Activated T-helper 2 cell treated with anti-CD3 and anti-CD28 coated beads, Interferon-gamma antibody, Interleukin-2, Interleukin-4, amounts not matched to agents 10 μg/mL and 5 μg/mL and 100 μg/mL, durations not matched to agents 14 hours and 24 hours and 36 hours (primary cell): ENCODE measurements at regions not wholly inside any gene's neighbourhood (a gene's known extent, or its start where the extent isn't known, plus 50 kb on each side); places are given as distances from the start of the nearest gene placed in this dataset.
"Not testable (repeated sequence)": the region's sequence is repeated elsewhere in the genome, so short reads cannot be mapped to it uniquely, and the experiment has no call there.

ENCODE experiments used
- DNase-seq: peaks from one replicate; pipeline ENCODE4 v3.0.0; 2021; ENCODE audit warnings: low spot score
- H3K27ac Mint-ChIP-seq: one replicate; pipeline ENCODE4 v1.8.0; 2021; ENCODE audit warnings: mixed read lengths
- H3K27me3 Mint-ChIP-seq: one replicate; pipeline ENCODE4 v1.8.0; 2021; ENCODE audit warnings: low read depth, mixed read lengths
- H3K36me3 Mint-ChIP-seq: one replicate; pipeline ENCODE4 v1.8.0; 2021; ENCODE audit warnings: low read depth, mixed read lengths
- H3K4me1 Mint-ChIP-seq: one replicate; pipeline ENCODE4 v1.8.0; 2021; ENCODE audit warnings: low read depth, mixed read lengths
- H3K4me3 Mint-ChIP-seq: one replicate; pipeline ENCODE4 v1.8.0; 2021; ENCODE audit warnings: low read depth, mild to moderate bottlenecking, moderate library complexity, mixed read lengths
- H3K9me3 Mint-ChIP-seq: one replicate; pipeline ENCODE4 v1.8.0; 2021; ENCODE audit warnings: mixed read lengths
- intact Hi-C: fragments of 100-400 bp; cut with micrococcal nuclease; formaldehyde crosslinking; loops from one replicate; pipeline ENCODE4 v1.15.1; 2023

- Mint-ChIP-seq H3K4me1 (peaks cover 13% of the 10 kb centered on the region), H3K4me3 (no peak overlapping the region), H3K9me3 (no peaks in the 10 kb centered on the region), H3K27me3 (peaks cover 3% of the 10 kb centered on the region), H3K27ac (no peak overlapping the region), H3K36me3 (no peaks in the 10 kb centered on the region)
- intact Hi-C loops: loop anchor here (5.0 kb wide), 1 partner anchor 185 kb away; no protein-coding TSS in a partner anchor
- no peak for DNase-seq
Measured at GRCh38 chr12:28066879-28067278, 94.3 kb upstream of the PTHLH start.

- peaks cover 13% of the 10 kb centered on the region for H3K4me1 Mint-ChIP-seq
- no peak overlapping the region for H3K27ac Mint-ChIP-seq
- no peaks in the 10 kb centered on the region for H3K36me3 Mint-ChIP-seq
- DNase-seq: no peak
- peaks cover 2% of the 10 kb centered on the region for H3K27me3 Mint-ChIP-seq
- peaks cover 6% of the 10 kb centered on the region for H3K9me3 Mint-ChIP-seq
- intact Hi-C loops: loop anchor here (5.0 kb wide), 1 partner anchor 184 kb away; no protein-coding TSS in a partner anchor
- H3K4me3 Mint-ChIP-seq: no peak overlapping the region
Measured at GRCh38 chr12:28068467-28068866, 95.9 kb upstream of the PTHLH start.

GRCh38 chr12:28079539-28079938 is 107.0 kb upstream of the PTHLH start:
- Mint-ChIP-seq H3K36me3 (no peaks in the 10 kb centered on the region), H3K9me3 (no peaks in the 10 kb centered on the region), H3K4me1 (no peaks in the 10 kb centered on the region), H3K4me3 (no peak overlapping the region), H3K27ac (no peak overlapping the region), H3K27me3 (peaks cover 2% of the 10 kb centered on the region)
- intact Hi-C loops: no loop called here
- DNase-seq: no peak

- Mint-ChIP-seq H3K4me3 (no peak overlapping the region), H3K4me1 (peaks cover 6% of the 10 kb centered on the region), H3K9me3 (no peaks in the 10 kb centered on the region), H3K36me3 (no peaks in the 10 kb centered on the region), H3K27ac (no peak overlapping the region), H3K27me3 (peaks cover 12% of the 10 kb centered on the region)
- DNase-seq: no peak
- intact Hi-C loops: no loop called here
Measured at GRCh38 chr12:28082096-28082495, 108.2 kb upstream of the CCDC91 start.

GRCh38 chr12:28083840-28084678 is 106.2 kb upstream of the CCDC91 start:
- H3K4me3 Mint-ChIP-seq: no peak overlapping the region
- DNase-seq: no peak
- H3K36me3 Mint-ChIP-seq: no peaks in the 10 kb centered on the region
- H3K4me1 Mint-ChIP-seq: peaks cover 6% of the 10 kb centered on the region
- intact Hi-C loops: no loop called here
- H3K9me3 Mint-ChIP-seq: no peaks in the 10 kb centered on the region
- H3K27me3 Mint-ChIP-seq: peaks cover 12% of the 10 kb centered on the region
- no peak overlapping the region for H3K27ac Mint-ChIP-seq

- H3K27me3 Mint-ChIP-seq: peaks cover 16% of the 10 kb centered on the region
- intact Hi-C loops: no loop called here
- no peak overlapping the region for H3K27ac Mint-ChIP-seq
- H3K36me3 Mint-ChIP-seq: no peaks in the 10 kb centered on the region
- no peak overlapping the region for H3K4me3 Mint-ChIP-seq
- no peak for DNase-seq
- peaks cover 6% of the 10 kb centered on the region for H3K4me1 Mint-ChIP-seq
- no peaks in the 10 kb centered on the region for H3K9me3 Mint-ChIP-seq
Measured at GRCh38 chr12:28086521-28087155, 103.6 kb upstream of the CCDC91 start.

- Mint-ChIP-seq H3K36me3 (no peaks in the 10 kb centered on the region), H3K4me1 (peaks cover 6% of the 10 kb centered on the region), H3K9me3 (no peaks in the 10 kb centered on the region), H3K27me3 (peaks cover 16% of the 10 kb centered on the region), H3K27ac (no peak overlapping the region), H3K4me3 (no peak overlapping the region)
- intact Hi-C loops: no loop called here
- DNase-seq: no peak
Measured at GRCh38 chr12:28088566-28089272, 101.5 kb upstream of the CCDC91 start.

- Mint-ChIP-seq H3K36me3 (no peaks in the 10 kb centered on the region), H3K9me3 (no peaks in the 10 kb centered on the region), H3K27me3 (peaks cover 16% of the 10 kb centered on the region), H3K27ac (no peak overlapping the region), H3K4me1 (peaks cover 6% of the 10 kb centered on the region), H3K4me3 (no peak overlapping the region)
- intact Hi-C loops: no loop called here
- no peak for DNase-seq
Measured at GRCh38 chr12:28089338-28089737, 100.9 kb upstream of the CCDC91 start.

GRCh38 chr12:28090835-28091234 is 99.4 kb upstream of the CCDC91 start:
- Mint-ChIP-seq H3K4me3 (no peak overlapping the region), H3K27ac (no peak overlapping the region), H3K9me3 (no peaks in the 10 kb centered on the region), H3K27me3 (peaks cover 8% of the 10 kb centered on the region), H3K4me1 (peaks cover 6% of the 10 kb centered on the region), H3K36me3 (no peaks in the 10 kb centered on the region)
- no peak for DNase-seq
- intact Hi-C loops: no loop called here

GRCh38 chr12:28092396-28092795 is 97.9 kb upstream of the CCDC91 start:
- Mint-ChIP-seq H3K36me3 (no peaks in the 10 kb centered on the region), H3K27ac (no peak overlapping the region), H3K9me3 (no peaks in the 10 kb centered on the region), H3K4me3 (no peak overlapping the region), H3K4me1 (no peaks in the 10 kb centered on the region), H3K27me3 (peaks cover 6% of the 10 kb centered on the region)
- intact Hi-C loops: no loop called here
- no peak for DNase-seq

GRCh38 chr12:28096649-28097048 is 93.6 kb upstream of the CCDC91 start:
- Mint-ChIP-seq H3K4me3 (no peak overlapping the region), H3K27ac (no peak overlapping the region)
- no peak for DNase-seq

GRCh38 chr12:28097221-28097620 is 93.0 kb upstream of the CCDC91 start:
- DNase-seq: no peak
- H3K27me3 Mint-ChIP-seq: no peaks in the 10 kb centered on the region
- H3K4me1 Mint-ChIP-seq: no peaks in the 10 kb centered on the region
- no peak overlapping the region for H3K4me3 Mint-ChIP-seq
- no peaks in the 10 kb centered on the region for H3K9me3 Mint-ChIP-seq
- no peaks in the 10 kb centered on the region for H3K36me3 Mint-ChIP-seq
- intact Hi-C loops: no loop called here
- H3K27ac Mint-ChIP-seq: no peak overlapping the region

More at GRCh38 chr12:28096649-28097048, 93.6 kb upstream of the CCDC91 start:
- Mint-ChIP-seq H3K36me3 (no peaks in the 10 kb centered on the region), H3K27me3 (no peaks in the 10 kb centered on the region), H3K4me1 (no peaks in the 10 kb centered on the region), H3K9me3 (no peaks in the 10 kb centered on the region)
- intact Hi-C loops: no loop called here

GRCh38 chr12:28099245-28099644 is 91.0 kb upstream of the CCDC91 start:
- H3K27ac Mint-ChIP-seq, H3K9me3 Mint-ChIP-seq, intact Hi-C loops, H3K4me3 Mint-ChIP-seq, H3K27me3 Mint-ChIP-seq, H3K36me3 Mint-ChIP-seq, DNase-seq, H3K4me1 Mint-ChIP-seq: not testable (repeated sequence)
